Activated naive CD8-positive, alpha-beta T cell (primary cell): ENCODE measurements at regions not wholly inside any gene's neighbourhood (a gene's known extent, or its start where the extent isn't known, plus 50 kb on each side); places are given as distances from the start of the nearest gene placed in this dataset.

Source experiments
- H3K27ac Mint-ChIP-seq: one replicate; pipeline ENCODE4 v1.8.0; 2021; ENCODE audit warnings: mixed read lengths
- H3K27me3 Mint-ChIP-seq: one replicate; pipeline ENCODE4 v1.8.0; 2021; ENCODE audit warnings: mixed read lengths
- H3K36me3 Mint-ChIP-seq: one replicate; pipeline ENCODE4 v1.8.0; 2021; ENCODE audit warnings: mixed read lengths
- H3K4me1 Mint-ChIP-seq: one replicate; pipeline ENCODE4 v1.8.0; 2021; ENCODE audit warnings: low read depth, mixed read lengths
- H3K4me3 Mint-ChIP-seq: one replicate; pipeline ENCODE4 v1.8.0; 2021; ENCODE audit warnings: mild to moderate bottlenecking, mixed read lengths
- H3K9me3 Mint-ChIP-seq: one replicate; pipeline ENCODE4 v1.8.0; 2021; ENCODE audit warnings: low read depth, mixed read lengths

- Mint-ChIP-seq H3K9me3 (peaks cover 11% of the 10 kb centered on the region), H3K4me1 (no peaks in the 10 kb centered on the region), H3K27me3 (no peaks in the 10 kb centered on the region), H3K4me3 (no peak overlapping the region), H3K36me3 (no peaks in the 10 kb centered on the region), H3K27ac (no peak overlapping the region)
Observed at GRCh38 chr16:61320791-61321190, 715.4 kb downstream of the CDH8 start.

DNA sequence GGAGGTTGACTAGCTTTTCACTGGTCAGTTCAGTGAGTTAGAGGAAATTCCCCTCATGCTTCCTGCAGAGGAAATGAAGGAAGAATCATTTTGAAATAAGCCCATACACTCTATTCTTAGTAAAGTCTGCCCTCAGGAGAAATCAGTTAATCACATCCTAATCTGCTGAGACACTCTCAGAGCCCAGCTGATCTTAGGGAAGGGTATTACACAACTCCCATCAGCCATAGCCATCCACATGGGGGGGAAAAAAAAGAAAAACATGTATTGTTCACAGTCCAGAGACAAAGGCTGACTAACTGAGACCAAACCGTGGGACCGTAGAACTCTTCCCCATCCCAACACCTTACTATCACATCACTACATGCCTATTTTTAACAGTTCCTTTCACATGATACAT is 722.3 kb downstream of the CDH8 start:
- Mint-ChIP-seq H3K9me3 (peaks cover 28% of the 10 kb centered on the region), H3K27me3 (no peaks in the 10 kb centered on the region), H3K4me3 (no peak overlapping the region), H3K4me1 (no peaks in the 10 kb centered on the region), H3K36me3 (no peaks in the 10 kb centered on the region), H3K27ac (no peak overlapping the region)

GRCh38 chr16:61309386-61309785 is 726.9 kb downstream of the CDH8 start:
- peaks cover 24% of the 10 kb centered on the region for H3K9me3 Mint-ChIP-seq
- no peaks in the 10 kb centered on the region for H3K4me1 Mint-ChIP-seq
- no peak overlapping the region for H3K4me3 Mint-ChIP-seq
- no peaks in the 10 kb centered on the region for H3K36me3 Mint-ChIP-seq
- no peak overlapping the region for H3K27ac Mint-ChIP-seq
- H3K27me3 Mint-ChIP-seq = no peaks in the 10 kb centered on the region

DNA sequence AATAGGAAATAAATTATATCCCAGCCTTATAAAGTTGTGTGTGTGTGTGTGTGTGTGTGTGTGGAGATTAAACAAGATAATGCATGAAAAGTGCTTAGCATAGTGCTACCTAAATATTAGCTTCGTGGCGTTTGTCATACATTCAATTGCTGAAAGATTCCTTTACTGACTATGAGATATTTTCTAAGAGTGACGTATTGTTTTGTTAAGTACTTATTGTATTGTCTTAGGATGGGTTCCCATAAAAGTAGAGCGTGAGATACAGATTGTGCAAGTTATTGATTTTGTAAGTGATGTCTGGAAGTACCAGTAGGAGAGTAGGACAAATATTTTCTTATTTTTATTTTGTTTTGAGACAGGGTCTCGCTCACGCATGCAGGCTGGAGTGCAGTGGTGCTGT is 730.0 kb downstream of the CDH8 start:
- H3K27ac Mint-ChIP-seq = no peak overlapping the region
- H3K4me1 Mint-ChIP-seq = no peaks in the 10 kb centered on the region
- H3K9me3 Mint-ChIP-seq = peaks cover 22% of the 10 kb centered on the region
- no peaks in the 10 kb centered on the region for H3K36me3 Mint-ChIP-seq
- no peak overlapping the region for H3K4me3 Mint-ChIP-seq
- no peaks in the 10 kb centered on the region for H3K27me3 Mint-ChIP-seq

GRCh38 chr16:61296814-61297213 is 739.4 kb downstream of the CDH8 start:
- H3K4me1 Mint-ChIP-seq = no peaks in the 10 kb centered on the region
- H3K27ac Mint-ChIP-seq = no peak overlapping the region
- H3K36me3 Mint-ChIP-seq = no peaks in the 10 kb centered on the region
- H3K4me3 Mint-ChIP-seq = no peak overlapping the region
- peaks cover 10% of the 10 kb centered on the region for H3K9me3 Mint-ChIP-seq
- no peaks in the 10 kb centered on the region for H3K27me3 Mint-ChIP-seq

GRCh38 chr16:61296305-61296704 is 739.9 kb downstream of the CDH8 start:
- H3K27me3 Mint-ChIP-seq = no peaks in the 10 kb centered on the region
- no peaks in the 10 kb centered on the region for H3K36me3 Mint-ChIP-seq
- H3K27ac Mint-ChIP-seq = no peak overlapping the region
- no peaks in the 10 kb centered on the region for H3K4me1 Mint-ChIP-seq
- H3K9me3 Mint-ChIP-seq = peaks cover 7% of the 10 kb centered on the region
- H3K4me3 Mint-ChIP-seq = no peak overlapping the region

DNA sequence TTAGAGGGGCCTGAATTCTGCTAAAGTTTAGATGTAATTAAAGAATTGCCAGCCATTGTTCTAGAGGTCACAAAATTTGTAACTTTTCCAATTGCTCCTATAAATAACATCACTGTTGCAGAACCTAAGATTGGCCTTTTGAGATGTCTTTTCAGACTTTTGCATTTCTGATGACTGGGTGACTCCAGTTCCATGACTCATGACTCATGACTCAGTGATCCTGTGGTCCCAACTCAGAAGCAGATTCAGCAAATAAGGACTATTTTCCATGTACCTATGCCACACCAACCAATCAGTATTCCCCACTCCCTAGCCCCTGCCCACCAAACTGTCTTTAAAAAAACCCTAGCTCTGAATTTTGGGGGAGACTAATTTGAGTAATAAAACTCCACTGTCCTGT is 740.9 kb downstream of the CDH8 start:
- Mint-ChIP-seq H3K27me3 (no peaks in the 10 kb centered on the region), H3K4me1 (no peaks in the 10 kb centered on the region), H3K36me3 (no peaks in the 10 kb centered on the region), H3K9me3 (peaks cover 4% of the 10 kb centered on the region), H3K27ac (no peak overlapping the region), H3K4me3 (no peak overlapping the region)

DNA sequence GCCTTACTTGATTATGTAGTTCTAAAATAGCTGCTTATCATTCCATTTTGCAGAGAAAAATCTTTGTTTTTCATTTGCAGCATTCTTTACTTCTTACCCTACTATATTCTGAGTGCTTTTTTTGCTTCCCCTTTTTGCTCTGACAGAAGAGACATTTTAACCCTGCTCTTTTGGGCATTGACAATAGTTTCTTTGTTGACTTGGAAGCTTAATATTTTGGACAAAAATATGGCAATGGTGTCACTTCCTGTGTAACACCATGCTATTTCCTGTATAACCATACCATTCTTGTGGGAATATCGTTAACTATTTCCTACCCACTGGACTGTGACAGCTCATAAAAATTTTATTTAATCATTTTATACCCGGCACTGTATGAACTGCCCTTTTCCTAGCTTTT is 747.1 kb downstream of the CDH8 start:
- Mint-ChIP-seq H3K27me3 (no peaks in the 10 kb centered on the region), H3K4me1 (no peaks in the 10 kb centered on the region), H3K9me3 (peaks cover 4% of the 10 kb centered on the region), H3K27ac (no peak overlapping the region), H3K36me3 (no peaks in the 10 kb centered on the region), H3K4me3 (no peak overlapping the region)

DNA sequence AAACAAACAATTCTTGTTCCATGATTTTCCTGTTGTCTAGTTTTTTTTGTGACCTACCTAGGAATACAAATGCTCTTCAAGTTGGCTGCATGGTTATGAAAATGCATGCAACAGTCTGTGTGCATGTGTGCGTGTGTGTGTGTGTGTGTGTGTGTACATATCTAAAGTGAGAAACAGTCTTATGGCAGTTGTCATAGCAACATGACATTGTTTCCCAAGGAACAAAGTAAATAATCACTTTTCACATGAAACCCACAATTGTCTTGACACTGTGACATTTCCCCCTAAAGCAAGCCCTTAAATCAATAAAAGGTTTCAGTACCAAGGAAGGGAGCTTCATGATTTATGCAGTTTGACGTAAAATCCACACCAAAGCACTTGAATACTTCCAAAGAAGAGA is 758.4 kb downstream of the CDH8 start:
- no peaks in the 10 kb centered on the region for H3K4me1 Mint-ChIP-seq
- no peaks in the 10 kb centered on the region for H3K36me3 Mint-ChIP-seq
- H3K9me3 Mint-ChIP-seq = peaks cover 27% of the 10 kb centered on the region

GRCh38 chr16:61274211-61274610 is 762.0 kb downstream of the CDH8 start:
- no peak overlapping the region for H3K4me3 Mint-ChIP-seq
- H3K27ac Mint-ChIP-seq = no peak overlapping the region
- H3K36me3 Mint-ChIP-seq = no peaks in the 10 kb centered on the region
- H3K27me3 Mint-ChIP-seq = no peaks in the 10 kb centered on the region
- no peaks in the 10 kb centered on the region for H3K4me1 Mint-ChIP-seq
- peaks cover 24% of the 10 kb centered on the region for H3K9me3 Mint-ChIP-seq

More for the DNA sequence above, 758.4 kb downstream of the CDH8 start:
- Mint-ChIP-seq H3K4me3 (no peak overlapping the region), H3K27me3 (no peaks in the 10 kb centered on the region), H3K27ac (no peak overlapping the region)

DNA sequence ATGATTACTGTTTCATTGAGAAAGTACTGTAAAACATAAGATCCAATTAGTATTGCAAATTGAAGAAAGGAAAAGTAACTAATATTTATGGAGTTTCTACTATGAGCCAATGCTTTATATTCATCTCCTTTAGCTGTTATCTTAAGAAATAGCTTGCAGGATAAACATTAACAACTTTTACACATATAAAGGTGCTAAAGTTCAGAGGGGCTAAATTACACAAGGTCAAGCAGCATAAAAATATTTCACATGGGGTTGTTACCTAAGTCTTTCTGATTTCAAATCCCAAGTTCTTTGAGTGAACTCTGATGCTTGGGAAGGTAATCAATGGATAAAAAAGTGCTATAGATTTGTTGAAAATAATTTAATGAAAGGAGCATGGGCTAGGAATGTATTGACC is 765.5 kb downstream of the CDH8 start:
- no peaks in the 10 kb centered on the region for H3K36me3 Mint-ChIP-seq
- no peaks in the 10 kb centered on the region for H3K27me3 Mint-ChIP-seq
- H3K4me1 Mint-ChIP-seq = no peaks in the 10 kb centered on the region
- no peak overlapping the region for H3K4me3 Mint-ChIP-seq
- H3K9me3 Mint-ChIP-seq = peaks cover 20% of the 10 kb centered on the region
- no peak overlapping the region for H3K27ac Mint-ChIP-seq

DNA sequence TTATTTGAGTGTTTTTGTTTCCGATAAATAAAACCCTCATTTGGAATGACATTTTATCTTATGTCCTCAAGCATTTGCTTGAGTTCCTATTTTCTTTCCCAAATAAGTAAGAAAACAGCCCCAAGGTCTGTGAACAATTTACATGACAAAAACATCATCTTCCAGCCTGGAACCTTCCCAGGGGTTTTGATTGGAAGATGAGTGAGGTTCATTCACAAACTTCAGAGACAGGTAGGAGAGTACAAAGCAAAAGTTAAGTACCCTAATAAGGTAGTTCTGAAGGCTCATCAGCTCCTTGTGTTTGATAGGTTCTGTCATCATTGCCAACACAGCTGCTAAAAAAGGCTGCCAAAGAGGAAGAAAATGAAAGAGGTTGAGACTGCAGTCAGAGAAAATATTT is 772.8 kb downstream of the CDH8 start:
- peaks cover 16% of the 10 kb centered on the region for H3K9me3 Mint-ChIP-seq
- H3K27me3 Mint-ChIP-seq = no peaks in the 10 kb centered on the region
- H3K36me3 Mint-ChIP-seq = no peaks in the 10 kb centered on the region
- H3K27ac Mint-ChIP-seq = no peak overlapping the region
- no peak overlapping the region for H3K4me3 Mint-ChIP-seq
- no peaks in the 10 kb centered on the region for H3K4me1 Mint-ChIP-seq

- H3K4me1 Mint-ChIP-seq = no peaks in the 10 kb centered on the region
- H3K36me3 Mint-ChIP-seq = no peaks in the 10 kb centered on the region
- no peak overlapping the region for H3K4me3 Mint-ChIP-seq
- no peaks in the 10 kb centered on the region for H3K27me3 Mint-ChIP-seq
- H3K9me3 Mint-ChIP-seq = peaks cover 16% of the 10 kb centered on the region
- H3K27ac Mint-ChIP-seq = no peak overlapping the region
Observed at GRCh38 chr16:61261315-61261714, 774.9 kb downstream of the CDH8 start.

DNA sequence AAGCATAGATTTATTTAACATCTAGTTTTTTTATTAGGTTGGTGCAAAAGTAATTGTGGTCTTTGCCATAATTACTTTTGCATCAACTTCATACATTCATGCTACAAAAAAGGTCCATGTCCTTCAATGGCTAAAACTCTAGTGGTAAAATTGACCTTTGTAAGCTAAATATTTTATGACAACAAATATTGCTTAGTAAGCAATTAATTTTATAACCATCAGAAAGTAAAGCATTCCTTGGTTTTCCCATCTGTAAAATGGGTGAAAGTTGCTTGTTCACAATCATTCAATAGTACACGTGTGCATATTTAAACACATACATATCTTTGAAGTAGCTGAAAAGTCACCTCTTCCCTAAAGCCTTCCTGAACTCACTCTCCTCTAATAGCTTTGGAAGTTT is 789.6 kb downstream of the CDH8 start:
- H3K9me3 Mint-ChIP-seq = peaks cover 20% of the 10 kb centered on the region
- H3K27ac Mint-ChIP-seq = no peak overlapping the region
- H3K4me1 Mint-ChIP-seq = no peaks in the 10 kb centered on the region
- no peaks in the 10 kb centered on the region for H3K36me3 Mint-ChIP-seq
- H3K27me3 Mint-ChIP-seq = no peaks in the 10 kb centered on the region
- H3K4me3 Mint-ChIP-seq = no peak overlapping the region

GRCh38 chr16:61243954-61244353 is 792.3 kb downstream of the CDH8 start:
- H3K27ac Mint-ChIP-seq = no peak overlapping the region

GRCh38 chr16:61237884-61238485 is 798.3 kb downstream of the CDH8 start:
- Mint-ChIP-seq H3K36me3 (no peaks in the 10 kb centered on the region), H3K27me3 (no peaks in the 10 kb centered on the region), H3K4me3 (no peak overlapping the region), H3K4me1 (no peaks in the 10 kb centered on the region), H3K9me3 (peaks cover 9% of the 10 kb centered on the region), H3K27ac (no peak overlapping the region)

More at GRCh38 chr16:61243954-61244353, 792.3 kb downstream of the CDH8 start:
- Mint-ChIP-seq H3K27me3 (no peaks in the 10 kb centered on the region), H3K9me3 (peaks cover 13% of the 10 kb centered on the region), H3K4me3 (no peak overlapping the region), H3K4me1 (no peaks in the 10 kb centered on the region), H3K36me3 (no peaks in the 10 kb centered on the region)
